COR-L47 (cell line): ENCODE measurements at regions not wholly inside any gene's neighbourhood (a gene's known extent, or its start where the extent isn't known, plus 50 kb on each side); places are given as distances from the start of the nearest gene placed in this dataset.

Experiments
- DNase-seq: peaks from one replicate; lab custom pipeline; 2025; lab: John Stamatoyannopoulos, UW

GRCh38 chr2:76579911-76580310 is 869.2 kb upstream of the GCFC2 start:
- DNase-seq = no peak

- DNase-seq = no peak
These were observed 862.3 kb upstream of the GCFC2 start for GRCh38 chr2:76572981-76573380.

GRCh38 chr2:76569819-76570218 is 859.1 kb upstream of the GCFC2 start:
- peak; percentile 0 for DNase-seq

GRCh38 chr2:76567478-76567877 is 856.8 kb upstream of the GCFC2 start:
- DNase-seq = no peak

GRCh38 chr2:76564734-76565133 is 854.0 kb upstream of the GCFC2 start:
- DNase-seq = no peak

- DNase-seq = no peak
These were observed 853.0 kb upstream of the GCFC2 start for GRCh38 chr2:76563730-76564129.

GRCh38 chr2:76558157-76558556 is 847.4 kb upstream of the GCFC2 start:
- DNase-seq = no peak

GRCh38 chr2:76556018-76556417 is 845.3 kb upstream of the GCFC2 start:
- DNase-seq = no peak

GRCh38 chr2:76546207-76546606 is 835.5 kb upstream of the GCFC2 start:
- DNase-seq = no peak

- DNase-seq = no peak
These were observed 834.2 kb upstream of the GCFC2 start for GRCh38 chr2:76544901-76545300.

GRCh38 chr2:76517574-76517909 is 806.8 kb upstream of the GCFC2 start:
- no peak for DNase-seq

- DNase-seq = no peak
These were observed 806.3 kb upstream of the GCFC2 start for GRCh38 chr2:76516861-76517573.

GRCh38 chr2:76512201-76512820 is 801.6 kb upstream of the GCFC2 start:
- no peak for DNase-seq

GRCh38 chr2:76506538-76506937 is 795.8 kb upstream of the GCFC2 start:
- DNase-seq = no peak

- no peak for DNase-seq
These were observed 790.9 kb upstream of the GCFC2 start for GRCh38 chr2:76501641-76502040.

GRCh38 chr2:76498360-76498759 is 787.6 kb upstream of the GCFC2 start:
- DNase-seq = no peak

GRCh38 chr2:76491503-76491902 is 780.8 kb upstream of the GCFC2 start:
- no peak for DNase-seq

- DNase-seq = peak; percentile 44
These were observed 767.7 kb upstream of the GCFC2 start for GRCh38 chr2:76478266-76479035.

GRCh38 chr2:76472946-76473345 is 762.2 kb upstream of the GCFC2 start:
- no peak for DNase-seq

GRCh38 chr2:76469066-76469465 is 758.4 kb upstream of the GCFC2 start:
- no peak for DNase-seq

GRCh38 chr2:76467326-76467725 is 756.6 kb upstream of the GCFC2 start:
- no peak for DNase-seq

- DNase-seq = no peak
These were observed 753.6 kb upstream of the GCFC2 start for GRCh38 chr2:76464310-76464709.

GRCh38 chr2:76461431-76461830 is 750.7 kb upstream of the GCFC2 start:
- DNase-seq = no peak
